GM12878 (cell line): ENCODE measurements at regions not wholly inside any gene's neighbourhood (a gene's known extent, or its start where the extent isn't known, plus 50 kb on each side); places are given as distances from the start of the nearest gene placed in this dataset.

ENCODE experiments used
- ATAC-seq: fragments of 200-7000 bp; cut with Tn5 transposase; 3 replicates; pipeline ENCODE4 v1.9.1; 2020; ENCODE audit warnings: mild to moderate bottlenecking, moderate library complexity
- BruUV-seq: library from RNA; stranded (reverse); fragments of 400-500 nt; replicated peaks from 2 replicates; lab custom pipeline; 2021; lab: Mats Ljungman, UMichigan
- CTCF ChIA-PET: fragments of 300-600 bp; sonication (Branson Sonifier 250); formaldehyde crosslinking; extraction: SDS; loops from one replicate; lab custom pipeline; 2021; ENCODE audit warnings: inconsistent platforms; lab: Yijun Ruan, JAX
- POLR2A ChIA-PET: fragments of 350-600 bp; formaldehyde crosslinking; extraction: SDS; loops from one replicate; lab custom pipeline; 2021; ENCODE audit warnings: inconsistent platforms; lab: Charles Lee
- RAD21 ChIA-PET: fragments of 300-600 bp; sonication (Branson Sonifier 250); formaldehyde crosslinking; loops from one replicate; lab custom pipeline; 2023; ENCODE audit warnings: antibody characterized with exemption; ENCODE audit not compliant: unreplicated experiment; lab: Charles Lee
- SMC1A ChIA-PET: fragments of 300-600 bp; sonication (Branson Sonifier 250); formaldehyde crosslinking; loops from one replicate; lab custom pipeline; 2023; ENCODE audit not compliant: unreplicated experiment, uncharacterized antibody; lab: Charles Lee
- DNase-seq: peaks from one replicate; pipeline ENCODE4 v3.0.0-alpha.2; 2011; ENCODE audit warnings: low read depth, low spot score
- FAIRE-seq: peaks from 3 replicates; lab custom pipeline; 2011; peaks lifted over from hg19 to GRCh38; lab: Jason Lieb, UNC
- H2AFZ ChIP-seq: 2 replicates; pipeline ENCODE4 v1.6.0; 2011; ENCODE audit warnings: low read depth, low read length, control low read depth; ENCODE audit not compliant: control insufficient read depth
- H3K27ac ChIP-seq: 2 replicates; pipeline ENCODE4 v1.5.1; 2011; ENCODE audit warnings: control low read depth; ENCODE audit not compliant: control insufficient read depth, insufficient read depth
- H3K27me3 ChIP-seq, 2 experiments: replicated peaks in 1 of 2; 2 replicates each; pipeline versions ENCODE4 v1.6.0 to v1.6.1; 2011; ENCODE audit warnings: low read length in 1 of 2; ENCODE audit not compliant: control insufficient read depth in 2 of 2, insufficient read depth in 2 of 2
- H3K36me3 ChIP-seq, 2 experiments: 2 replicates each; pipeline ENCODE4 v1.5.1; 2011; ENCODE audit warnings: low read length in 1 of 2; ENCODE audit not compliant: control insufficient read depth in 2 of 2, insufficient read depth in 2 of 2
- H3K4me1 ChIP-seq: 2 replicates; pipeline ENCODE4 v1.6.1; 2011; ENCODE audit warnings: mild to moderate bottlenecking, low read length, moderate library complexity, mixed read lengths; ENCODE audit not compliant: control insufficient read depth, insufficient read depth
- H3K4me2 ChIP-seq: 2 replicates; pipeline ENCODE4 v1.6.0; 2011; ENCODE audit warnings: control low read depth; ENCODE audit not compliant: control insufficient read depth, insufficient read depth
- H3K4me3 ChIP-seq: fragments of 200-600 bp; sonication (generic); 2 replicates; pipeline ENCODE4 v1.5.1; 2016
- H3K79me2 ChIP-seq: 2 replicates; pipeline ENCODE4 v1.6.0; 2011; ENCODE audit warnings: low read length; ENCODE audit not compliant: control insufficient read depth, insufficient read depth
- H3K9ac ChIP-seq: 2 replicates; pipeline ENCODE4 v1.8.0; 2011; ENCODE audit warnings: low read length, control low read depth, mixed read lengths; ENCODE audit not compliant: control insufficient read depth, insufficient read depth
- H3K9me3 ChIP-seq: replicated peaks from 3 replicates; pipeline ENCODE4 v1.5.1; 2011; ENCODE audit warnings: mild to moderate bottlenecking, low read length; ENCODE audit not compliant: control insufficient read depth, insufficient read depth
- H4K20me1 ChIP-seq: 2 replicates; pipeline ENCODE4 v1.6.0; 2011; ENCODE audit not compliant: control insufficient read depth, insufficient read depth
- ASH2L ChIP-seq: fragments of 300-600, 200-600 bp; sonication (generic); IDR thresholded peaks from 2 replicates; pipeline ENCODE4 v1.6.1; 2017; ENCODE audit warnings: low read depth, mild to moderate bottlenecking, borderline replicate concordance
- BMI1 ChIP-seq: fragments of 450-650 bp; IDR thresholded peaks from 2 replicates; pipeline ENCODE4 v1.6.1; 2016; ENCODE audit warnings: mild to moderate bottlenecking, moderate library complexity, borderline replicate concordance
- HDAC2 ChIP-seq: fragments of 200-600 bp; sonication (generic); IDR thresholded peaks from 2 replicates; pipeline ENCODE4 v1.6.1; 2017
- KDM1A ChIP-seq: fragments of 200-600 bp; sonication (generic); IDR thresholded peaks from 2 replicates; pipeline ENCODE4 v1.6.1; 2016; ENCODE audit warnings: borderline replicate concordance
- NR2C1 ChIP-seq: fragments of 450-650 bp; IDR thresholded peaks from 2 replicates; pipeline ENCODE4 v1.6.1; 2017; ENCODE audit warnings: antibody characterized with exemption, mild to moderate bottlenecking, moderate library complexity
- RAD21 ChIP-seq: IDR thresholded peaks from 2 replicates; pipeline ENCODE4 v1.6.1; 2011; ENCODE audit warnings: mild to moderate bottlenecking, low read depth, low read length, moderate library complexity; ENCODE audit not compliant: insufficient read depth
- RFX5 ChIP-seq: IDR thresholded peaks from 2 replicates; pipeline ENCODE4 v1.6.1; 2011; ENCODE audit warnings: low read depth, low read length, improper control_type of control experiment
- in situ Hi-C: fragments of 300-500 bp; cut with MboI; formaldehyde crosslinking; loops from 9 replicates; pipeline ENCODE4 v1.14.3; 2018; ENCODE audit warnings: mixed read lengths
- intact Hi-C: fragments of 100-400 bp; cut with micrococcal nuclease; formaldehyde crosslinking; loops from one replicate; pipeline ENCODE4 v1.14.2; 2022; ENCODE audit not compliant: unreplicated experiment
- TF ChIP-seq, protein P1 (sequence below): IDR thresholded peaks from 2 replicates; pipeline ENCODE4 v1.6.1; 2012; ENCODE audit warnings: low read depth, low read length, improper control_type of control experiment
- TF ChIP-seq, protein P2 (sequence below): fragments of 450-650 bp; IDR thresholded peaks from 2 replicates; pipeline ENCODE4 v1.6.1; 2016; ENCODE audit warnings: mild to moderate bottlenecking, moderate library complexity, borderline replicate concordance
- TF ChIP-seq, protein P3 (sequence below): fragments of 450-650 bp; IDR thresholded peaks from 2 replicates; pipeline ENCODE4 v1.6.1; 2016; ENCODE audit warnings: mild to moderate bottlenecking

DNA sequence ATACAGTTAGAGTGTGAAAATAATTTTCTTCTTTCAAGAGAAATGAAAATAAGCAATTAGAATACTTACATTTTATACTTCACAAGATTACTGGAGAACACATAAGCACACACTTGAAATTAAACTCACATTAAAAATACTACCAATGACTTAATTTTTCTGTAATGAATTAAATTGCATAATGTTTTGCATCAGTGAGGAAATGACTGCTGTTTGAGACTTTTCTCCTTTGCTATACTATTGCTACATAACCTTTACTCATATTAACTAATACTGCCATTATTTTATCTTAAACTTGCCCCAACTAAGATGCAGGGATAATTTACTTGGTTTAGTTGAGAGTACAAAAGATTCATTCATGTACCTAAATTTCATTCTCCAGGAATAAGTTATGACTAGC is 590.9 kb downstream of the ARAP2 start:
- H3K79me2 ChIP-seq, result no peaks in the 10 kb centered on the region
- no peak for ATAC-seq
- no peak for TF ChIP-seq NR2C1
- TF ChIP-seq HDAC2, result no peak
- no peak for TF ChIP-seq BMI1
- no peak for TF ChIP-seq RAD21
- TF ChIP-seq, protein P1, sequence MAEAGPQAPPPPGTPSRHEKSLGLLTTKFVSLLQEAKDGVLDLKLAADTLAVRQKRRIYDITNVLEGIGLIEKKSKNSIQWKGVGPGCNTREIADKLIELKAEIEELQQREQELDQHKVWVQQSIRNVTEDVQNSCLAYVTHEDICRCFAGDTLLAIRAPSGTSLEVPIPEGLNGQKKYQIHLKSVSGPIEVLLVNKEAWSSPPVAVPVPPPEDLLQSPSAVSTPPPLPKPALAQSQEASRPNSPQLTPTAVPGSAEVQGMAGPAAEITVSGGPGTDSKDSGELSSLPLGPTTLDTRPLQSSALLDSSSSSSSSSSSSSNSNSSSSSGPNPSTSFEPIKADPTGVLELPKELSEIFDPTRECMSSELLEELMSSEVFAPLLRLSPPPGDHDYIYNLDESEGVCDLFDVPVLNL, result no peak
- TF ChIP-seq, protein P2, sequence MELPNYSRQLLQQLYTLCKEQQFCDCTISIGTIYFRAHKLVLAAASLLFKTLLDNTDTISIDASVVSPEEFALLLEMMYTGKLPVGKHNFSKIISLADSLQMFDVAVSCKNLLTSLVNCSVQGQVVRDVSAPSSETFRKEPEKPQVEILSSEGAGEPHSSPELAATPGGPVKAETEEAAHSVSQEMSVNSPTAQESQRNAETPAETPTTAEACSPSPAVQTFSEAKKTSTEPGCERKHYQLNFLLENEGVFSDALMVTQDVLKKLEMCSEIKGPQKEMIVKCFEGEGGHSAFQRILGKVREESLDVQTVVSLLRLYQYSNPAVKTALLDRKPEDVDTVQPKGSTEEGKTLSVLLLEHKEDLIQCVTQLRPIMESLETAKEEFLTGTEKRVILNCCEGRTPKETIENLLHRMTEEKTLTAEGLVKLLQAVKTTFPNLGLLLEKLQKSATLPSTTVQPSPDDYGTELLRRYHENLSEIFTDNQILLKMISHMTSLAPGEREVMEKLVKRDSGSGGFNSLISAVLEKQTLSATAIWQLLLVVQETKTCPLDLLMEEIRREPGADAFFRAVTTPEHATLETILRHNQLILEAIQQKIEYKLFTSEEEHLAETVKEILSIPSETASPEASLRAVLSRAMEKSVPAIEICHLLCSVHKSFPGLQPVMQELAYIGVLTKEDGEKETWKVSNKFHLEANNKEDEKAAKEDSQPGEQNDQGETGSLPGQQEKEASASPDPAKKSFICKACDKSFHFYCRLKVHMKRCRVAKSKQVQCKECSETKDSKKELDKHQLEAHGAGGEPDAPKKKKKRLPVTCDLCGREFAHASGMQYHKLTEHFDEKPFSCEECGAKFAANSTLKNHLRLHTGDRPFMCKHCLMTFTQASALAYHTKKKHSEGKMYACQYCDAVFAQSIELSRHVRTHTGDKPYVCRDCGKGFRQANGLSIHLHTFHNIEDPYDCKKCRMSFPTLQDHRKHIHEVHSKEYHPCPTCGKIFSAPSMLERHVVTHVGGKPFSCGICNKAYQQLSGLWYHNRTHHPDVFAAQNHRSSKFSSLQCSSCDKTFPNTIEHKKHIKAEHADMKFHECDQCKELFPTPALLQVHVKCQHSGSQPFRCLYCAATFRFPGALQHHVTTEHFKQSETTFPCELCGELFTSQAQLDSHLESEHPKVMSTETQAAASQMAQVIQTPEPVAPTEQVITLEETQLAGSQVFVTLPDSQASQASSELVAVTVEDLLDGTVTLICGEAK, result no peak
- no peak for TF ChIP-seq ASH2L
- TF ChIP-seq RFX5, result no peak
- TF ChIP-seq, protein P3, sequence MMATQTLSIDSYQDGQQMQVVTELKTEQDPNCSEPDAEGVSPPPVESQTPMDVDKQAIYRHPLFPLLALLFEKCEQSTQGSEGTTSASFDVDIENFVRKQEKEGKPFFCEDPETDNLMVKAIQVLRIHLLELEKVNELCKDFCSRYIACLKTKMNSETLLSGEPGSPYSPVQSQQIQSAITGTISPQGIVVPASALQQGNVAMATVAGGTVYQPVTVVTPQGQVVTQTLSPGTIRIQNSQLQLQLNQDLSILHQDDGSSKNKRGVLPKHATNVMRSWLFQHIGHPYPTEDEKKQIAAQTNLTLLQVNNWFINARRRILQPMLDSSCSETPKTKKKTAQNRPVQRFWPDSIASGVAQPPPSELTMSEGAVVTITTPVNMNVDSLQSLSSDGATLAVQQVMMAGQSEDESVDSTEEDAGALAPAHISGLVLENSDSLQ, result no peak
- TF ChIP-seq KDM1A, result no peak
- H3K4me3 ChIP-seq, result no peak overlapping the region
- POLR2A ChIA-PET, result no interaction called here
- no TSS peak for BruUV-seq
- in situ Hi-C loops (no loop called here), intact Hi-C loops (no loop called here)
- SMC1A ChIA-PET, result interaction anchor here (1.4 kb wide), 1 partner anchor 32 kb away, joined by 5 read pairs; no protein-coding TSS in a partner anchor
- no peaks in the 10 kb centered on the region for H3K27me3 ChIP-seq
- no peaks in the 10 kb centered on the region for H3K9me3 ChIP-seq
- H3K36me3 ChIP-seq, result no peaks in the 10 kb centered on the region
- FAIRE-seq, result no peak
- no peak overlapping the region for H3K27ac ChIP-seq
- no peak for DNase-seq
- RAD21 ChIA-PET, result no interaction called here
- CTCF ChIA-PET, result no interaction called here
- no peaks in the 10 kb centered on the region for H3K4me1 ChIP-seq
- H3K9ac ChIP-seq, result no peak overlapping the region
- no peaks in the 10 kb centered on the region for H4K20me1 ChIP-seq
- no peak overlapping the region for H2AFZ ChIP-seq
- no peak overlapping the region for H3K4me2 ChIP-seq
